RWPE2 (cell line): ENCODE measurements at regions not wholly inside any gene's neighbourhood (a gene's known extent, or its start where the extent isn't known, plus 50 kb on each side); places are given as distances from the start of the nearest gene placed in this dataset.

Experiments used
- ATAC-seq: fragments of 200-7000 bp; cut with Tn5 transposase; 3 replicates; pipeline ENCODE4 v1.9.1; 2021; ENCODE audit warnings: low read depth
- DNase-seq: peaks from one replicate; pipeline ENCODE4 v3.0.0-alpha.2; 2020; ENCODE audit warnings: low spot score
- H3K27ac ChIP-seq: fragments of 450-650 bp; 2 replicates; pipeline ENCODE4 v1.5.1; 2017; ENCODE audit warnings: mild to moderate bottlenecking; ENCODE audit not compliant: poor library complexity, severe bottlenecking
- H3K27me3 ChIP-seq: fragments of 250-450 bp; sonication (Bioruptor Pico); 2 replicates; pipeline ENCODE4 v1.5.1; 2021; ENCODE audit warnings: mild to moderate bottlenecking, moderate library complexity; ENCODE audit not compliant: insufficient read depth, poor library complexity, severe bottlenecking
- H3K36me3 ChIP-seq: fragments of 250-450 bp; sonication (Bioruptor Pico); 2 replicates; pipeline ENCODE4 v1.5.1; 2020; ENCODE audit warnings: low read depth, mild to moderate bottlenecking, moderate library complexity
- H3K4me1 ChIP-seq: fragments of 250-450 bp; sonication (Bioruptor Pico); 2 replicates; pipeline ENCODE4 v1.5.1; 2021; ENCODE audit warnings: mild to moderate bottlenecking, moderate library complexity; ENCODE audit not compliant: insufficient read depth, poor library complexity, severe bottlenecking
- H3K4me3 ChIP-seq: fragments of 250-450 bp; sonication (Bioruptor Pico); 2 replicates; pipeline ENCODE4 v1.5.1; 2021; ENCODE audit warnings: mild to moderate bottlenecking, moderate library complexity; ENCODE audit not compliant: severe bottlenecking
- H3K9me3 ChIP-seq: fragments of 250-450 bp; sonication (Bioruptor Pico); 2 replicates; pipeline ENCODE4 v1.5.1; 2021; ENCODE audit warnings: mild to moderate bottlenecking, moderate library complexity; ENCODE audit not compliant: severe bottlenecking
- CTCF ChIP-seq: fragments of 450-650 bp; IDR thresholded peaks from one replicate; pipeline ENCODE4 v1.5.1; 2017; ENCODE audit warnings: mild to moderate bottlenecking, moderate library complexity; ENCODE audit not compliant: poor library complexity, severe bottlenecking

GRCh38 chr3:14351617-14352001 lies 50.8 kb upstream of the SLC6A6 start:
- no peaks in the 10 kb centered on the region for H3K9me3 ChIP-seq
- DNase-seq (no peak), ATAC-seq (no peak)
- no peaks in the 10 kb centered on the region for H3K27me3 ChIP-seq
- H3K36me3 ChIP-seq = no peaks in the 10 kb centered on the region
- no peak for TF ChIP-seq CTCF
- no peak overlapping the region for H3K27ac ChIP-seq
- H3K4me3 ChIP-seq = no peak overlapping the region
- H3K4me1 ChIP-seq = no peaks in the 10 kb centered on the region

- DNase-seq (no peak), ATAC-seq (no peak)
- Histone ChIP-seq H3K27me3 (no peaks in the 10 kb centered on the region), H3K27ac (no peak overlapping the region), H3K4me1 (no peaks in the 10 kb centered on the region), H3K9me3 (no peaks in the 10 kb centered on the region), H3K36me3 (no peaks in the 10 kb centered on the region), H3K4me3 (no peak overlapping the region)
- TF ChIP-seq CTCF = no peak
These were observed 50.3 kb upstream of the SLC6A6 start for GRCh38 chr3:14352002-14352627.
